BJ (cell line): ENCODE measurements at regions not wholly inside any gene's neighbourhood (a gene's known extent, or its start where the extent isn't known, plus 50 kb on each side); places are given as distances from the start of the nearest gene placed in this dataset.

ENCODE experiments used
- CTCF ChIA-PET: fragments of 350-600 bp; formaldehyde crosslinking; extraction: SDS; loops from one replicate; lab custom pipeline; 2021; ENCODE audit warnings: antibody characterized with exemption, inconsistent platforms; lab: Yijun Ruan, JAX
- POLR2A ChIA-PET: fragments of 300-600 bp; sonication (Branson Sonifier 250); formaldehyde crosslinking; extraction: SDS; loops from one replicate; lab custom pipeline; 2021; ENCODE audit warnings: antibody characterized with exemption; lab: Charles Lee
- DNase-seq: peaks from one replicate; pipeline ENCODE4 v3.0.0-alpha.2; 2011; ENCODE audit warnings: low read depth
- H3K27me3 ChIP-seq: 2 replicates; pipeline ENCODE4 v1.6.0; 2011; ENCODE audit warnings: low read length; ENCODE audit not compliant: control insufficient read depth, insufficient read depth
- H3K36me3 ChIP-seq: 2 replicates; pipeline ENCODE4 v1.5.1; 2011; ENCODE audit warnings: low read length; ENCODE audit not compliant: control insufficient read depth, insufficient read depth
- H3K4me3 ChIP-seq: 2 replicates; pipeline ENCODE4 v1.5.1; 2011; ENCODE audit warnings: low read depth, mild to moderate bottlenecking, control low read depth, low read length
- TF ChIP-seq, protein P1 (sequence below): IDR thresholded peaks from 2 replicates; pipeline ENCODE4 v1.5.1; 2011; ENCODE audit warnings: low read depth, mild to moderate bottlenecking, control low read depth, inconsistent platforms, low read length, moderate library complexity; ENCODE audit not compliant: insufficient read depth

DNA sequence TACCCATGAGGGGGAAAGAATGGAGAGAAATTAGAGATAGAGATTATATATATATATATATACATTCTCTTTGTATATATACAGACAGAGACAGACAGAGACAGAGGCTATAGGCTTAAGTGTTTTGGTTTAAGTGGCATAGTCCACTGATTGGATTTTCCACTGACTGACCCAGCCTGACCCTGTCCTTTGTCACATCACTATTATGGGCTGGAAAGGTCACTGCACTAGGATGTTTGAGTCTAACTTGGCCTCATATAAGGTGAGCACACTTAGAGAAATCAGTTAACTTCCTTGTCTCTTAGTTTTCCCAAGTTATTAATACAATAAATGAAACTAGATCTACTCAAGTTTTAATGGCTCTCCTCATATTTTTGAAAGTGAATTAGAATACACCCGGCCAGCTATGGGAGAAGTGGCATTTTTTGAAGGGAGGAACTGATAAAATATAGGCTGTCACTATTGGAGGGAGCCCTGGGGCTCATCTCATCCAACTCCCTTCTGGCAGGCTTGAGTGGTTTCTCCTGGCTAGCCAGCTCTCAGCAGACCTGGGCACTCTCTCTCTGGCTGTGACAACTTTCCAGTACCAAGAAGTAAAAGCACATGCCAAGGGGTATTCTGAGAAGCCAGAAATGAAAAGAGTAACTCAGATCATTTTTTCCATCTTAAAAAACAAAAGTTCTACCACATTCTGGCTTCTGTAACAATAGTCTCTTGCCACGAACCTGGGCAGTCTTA, 455.6 kb upstream of the ANKRD30A start:
- ChIA-PET CTCF (no interaction called here), POLR2A (no interaction called here)
- TF ChIP-seq, protein P1, sequence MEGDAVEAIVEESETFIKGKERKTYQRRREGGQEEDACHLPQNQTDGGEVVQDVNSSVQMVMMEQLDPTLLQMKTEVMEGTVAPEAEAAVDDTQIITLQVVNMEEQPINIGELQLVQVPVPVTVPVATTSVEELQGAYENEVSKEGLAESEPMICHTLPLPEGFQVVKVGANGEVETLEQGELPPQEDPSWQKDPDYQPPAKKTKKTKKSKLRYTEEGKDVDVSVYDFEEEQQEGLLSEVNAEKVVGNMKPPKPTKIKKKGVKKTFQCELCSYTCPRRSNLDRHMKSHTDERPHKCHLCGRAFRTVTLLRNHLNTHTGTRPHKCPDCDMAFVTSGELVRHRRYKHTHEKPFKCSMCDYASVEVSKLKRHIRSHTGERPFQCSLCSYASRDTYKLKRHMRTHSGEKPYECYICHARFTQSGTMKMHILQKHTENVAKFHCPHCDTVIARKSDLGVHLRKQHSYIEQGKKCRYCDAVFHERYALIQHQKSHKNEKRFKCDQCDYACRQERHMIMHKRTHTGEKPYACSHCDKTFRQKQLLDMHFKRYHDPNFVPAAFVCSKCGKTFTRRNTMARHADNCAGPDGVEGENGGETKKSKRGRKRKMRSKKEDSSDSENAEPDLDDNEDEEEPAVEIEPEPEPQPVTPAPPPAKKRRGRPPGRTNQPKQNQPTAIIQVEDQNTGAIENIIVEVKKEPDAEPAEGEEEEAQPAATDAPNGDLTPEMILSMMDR, result no peak
- Histone ChIP-seq H3K36me3 (no peaks in the 10 kb centered on the region), H3K27me3 (no peaks in the 10 kb centered on the region), H3K4me3 (no peak overlapping the region)
- no peak for DNase-seq

DNA sequence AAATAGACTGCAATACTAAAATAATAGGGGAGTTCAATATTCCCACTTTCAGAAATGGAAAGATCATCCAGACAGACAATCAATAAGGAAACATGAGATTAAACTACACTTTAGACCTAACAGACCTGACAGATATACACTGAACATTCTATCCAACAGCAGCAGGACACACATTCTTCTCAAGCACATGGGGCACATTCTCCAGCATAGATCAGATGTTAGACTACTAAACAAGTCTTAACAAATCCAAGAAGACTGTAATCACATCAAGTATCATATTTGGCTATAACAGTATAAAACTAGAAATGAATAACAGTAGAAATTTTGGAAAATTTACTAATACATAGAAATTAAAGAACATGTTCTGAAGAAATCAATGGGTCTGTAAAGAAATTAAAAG, 458.9 kb upstream of the ANKRD30A start:
- CTCF ChIA-PET, result no interaction called here
- Histone ChIP-seq H3K36me3 (no peaks in the 10 kb centered on the region), H3K27me3 (no peaks in the 10 kb centered on the region), H3K4me3 (no peak overlapping the region)
- TF ChIP-seq, protein P1, result no peak
- no peak for DNase-seq
- POLR2A ChIA-PET, result no interaction called here

DNA sequence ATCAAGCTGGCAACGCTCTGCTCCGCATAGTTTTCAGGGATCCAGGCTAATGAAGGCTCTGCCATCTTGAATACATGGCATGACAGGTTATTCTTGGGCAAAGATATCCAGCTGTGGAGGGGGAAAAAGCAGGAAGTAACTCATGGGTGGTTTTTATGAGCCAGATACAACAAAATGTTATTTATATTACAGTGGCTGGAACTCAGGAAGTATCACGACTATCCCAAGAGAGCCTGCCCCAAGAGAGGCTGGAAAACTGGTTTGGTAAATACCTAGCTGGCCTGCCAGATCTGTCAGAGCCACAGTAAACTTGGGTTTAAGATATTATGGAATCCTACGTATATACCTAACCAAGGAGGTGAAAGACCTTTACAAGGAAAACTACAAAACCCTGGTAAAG, 462.8 kb upstream of the ANKRD30A start:
- Histone ChIP-seq H3K4me3 (no peak overlapping the region), H3K36me3 (no peaks in the 10 kb centered on the region), H3K27me3 (no peaks in the 10 kb centered on the region)
- no peak for DNase-seq
- ChIA-PET POLR2A (no interaction called here), CTCF (no interaction called here)
- TF ChIP-seq, protein P1, result no peak

DNA sequence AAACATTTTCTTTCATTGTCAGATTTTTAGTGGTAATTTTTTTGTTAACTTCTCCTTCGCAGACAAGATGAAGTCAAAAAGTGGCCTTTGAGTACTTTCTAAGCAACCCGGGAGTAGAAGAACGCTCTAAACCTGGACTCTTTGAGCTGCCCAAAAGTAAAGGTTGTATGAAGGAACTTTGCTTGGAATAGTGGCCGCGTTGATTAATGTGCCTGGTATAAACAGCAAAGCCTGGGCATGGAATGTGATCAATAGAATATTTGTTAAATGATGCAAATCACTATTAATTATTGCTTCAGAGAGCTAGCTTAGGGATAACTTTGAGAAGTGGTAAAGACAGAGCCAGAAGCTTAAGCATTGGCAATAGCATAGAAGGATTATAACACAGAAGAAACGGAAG, 475.1 kb upstream of the ANKRD30A start:
- no peak for DNase-seq
- Histone ChIP-seq H3K4me3 (no peak overlapping the region), H3K36me3 (no peaks in the 10 kb centered on the region), H3K27me3 (no peaks in the 10 kb centered on the region)
- ChIA-PET CTCF (no interaction called here), POLR2A (no interaction called here)
- TF ChIP-seq, protein P1, result no peak

DNA sequence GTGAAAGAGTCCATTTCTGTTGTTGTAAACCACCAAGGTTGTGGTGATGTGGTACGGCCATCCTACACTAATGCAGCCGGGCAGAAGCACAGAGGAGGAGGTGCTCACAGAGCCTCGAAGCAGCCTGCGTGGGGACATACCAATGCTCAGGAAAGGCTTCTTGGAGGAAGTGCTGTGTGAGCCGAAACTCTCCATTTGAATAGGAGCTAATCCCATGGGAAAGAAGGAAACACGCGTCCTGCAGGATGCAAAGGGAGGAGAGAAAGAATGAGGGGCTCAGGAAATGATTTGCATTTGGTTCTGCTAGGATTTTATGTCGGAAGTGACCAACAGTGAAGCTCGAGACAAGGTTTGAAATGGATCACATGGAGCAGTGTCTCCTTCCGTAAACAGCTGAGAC, 477.9 kb upstream of the ANKRD30A start:
- ChIA-PET POLR2A (no interaction called here), CTCF (no interaction called here)
- TF ChIP-seq, protein P1, result no peak
- H3K4me3 ChIP-seq, result no peak overlapping the region
- H3K27me3 ChIP-seq, result no peaks in the 10 kb centered on the region
- no peaks in the 10 kb centered on the region for H3K36me3 ChIP-seq
- no peak for DNase-seq
